GM23248 (cell line): ENCODE measurements at regions not wholly inside any gene's neighbourhood (a gene's known extent, or its start where the extent isn't known, plus 50 kb on each side); places are given as distances from the start of the nearest gene placed in this dataset.

ENCODE experiments used
- EZH2 ChIP-seq: fragments of 200-600 bp; sonication (generic); IDR thresholded peaks from 2 replicates; pipeline ENCODE4 v1.6.1; 2018; ENCODE audit warnings: antibody characterized with exemption, mild to moderate bottlenecking; ENCODE audit not compliant: insufficient read depth, poor library complexity, severe bottlenecking
- EZH2phosphoT487 ChIP-seq: fragments of 200-600 bp; sonication (generic); IDR thresholded peaks from 2 replicates; pipeline ENCODE4 v1.6.1; 2018; ENCODE audit warnings: antibody characterized with exemption, moderate library complexity, mild to moderate bottlenecking, low read depth; ENCODE audit not compliant: insufficient read depth

GRCh38 chr2:239737144-239737463 lies 288.0 kb downstream of the NDUFA10 start:
- TF ChIP-seq EZH2, result no peak
- no peak for TF ChIP-seq EZH2phosphoT487
